Mesenchymal stem cell (in vitro differentiated cells and primary cell): ENCODE measurements at regions not wholly inside any gene's neighbourhood (a gene's known extent, or its start where the extent isn't known, plus 50 kb on each side); places are given as distances from the start of the nearest gene placed in this dataset.

ENCODE experiments used
- DNase-seq: peaks from one replicate; pipeline ENCODE4 v3.0.0-alpha.2; 2013
- H2AFZ ChIP-seq: one replicate; pipeline ENCODE4 v1.6.1; 2013; ENCODE audit warnings: low read depth, mild to moderate bottlenecking, control low read depth, inconsistent platforms, low read length, moderate library complexity
- H2AK5ac ChIP-seq: 2 replicates; pipeline ENCODE4 v1.6.1; 2013; ENCODE audit warnings: low read length, moderate library complexity, mild to moderate bottlenecking, inconsistent platforms; ENCODE audit not compliant: severe bottlenecking
- H2BK120ac ChIP-seq: one replicate; pipeline ENCODE4 v1.6.1; 2013; ENCODE audit warnings: low read depth, mild to moderate bottlenecking, inconsistent platforms, low read length, moderate library complexity
- H2BK12ac ChIP-seq, 2 experiments: one replicate each; pipeline ENCODE4 v1.6.1; 2013; ENCODE audit warnings: inconsistent platforms in 2 of 2, low read length in 2 of 2, mild to moderate bottlenecking in 2 of 2, moderate library complexity in 2 of 2, control low read depth in 1 of 2
- H2BK15ac ChIP-seq: one replicate; pipeline ENCODE4 v1.6.1; 2013; ENCODE audit warnings: mild to moderate bottlenecking, low read depth, inconsistent platforms; ENCODE audit not compliant: poor library complexity, severe bottlenecking
- H2BK5ac ChIP-seq: 2 replicates; pipeline ENCODE4 v1.6.1; 2013; ENCODE audit warnings: low read depth, mild to moderate bottlenecking, low read length, control low read depth, inconsistent platforms; ENCODE audit not compliant: poor library complexity, severe bottlenecking
- H3K14ac ChIP-seq, 2 experiments: one replicate each; pipeline ENCODE4 v1.6.1; 2013; ENCODE audit warnings: inconsistent platforms in 2 of 2, low read length in 2 of 2, control low read depth in 1 of 2, mild to moderate bottlenecking in 1 of 2, moderate library complexity in 1 of 2
- H3K18ac ChIP-seq, 2 experiments: one replicate each; pipeline ENCODE4 v1.6.1; 2013; ENCODE audit warnings: inconsistent platforms in 2 of 2, low read length in 2 of 2, control low read depth in 1 of 2, low read depth in 1 of 2, mild to moderate bottlenecking in 1 of 2
- H3K23ac ChIP-seq, 2 experiments: one replicate each; pipeline ENCODE4 v1.6.1; 2013; ENCODE audit warnings: inconsistent platforms in 2 of 2, low read length in 2 of 2, mild to moderate bottlenecking in 2 of 2, moderate library complexity in 2 of 2, control low read depth in 1 of 2
- H3K27ac ChIP-seq: 2 replicates; pipeline ENCODE4 v1.5.1; 2013; ENCODE audit warnings: mild to moderate bottlenecking, moderate library complexity, low read length, control low read depth, inconsistent platforms; ENCODE audit not compliant: poor library complexity, severe bottlenecking
- H3K27me3 ChIP-seq, 2 experiments: 2 replicates each; pipeline versions ENCODE4 v1.6.1 to v1.7.0; 2013; ENCODE audit warnings: low read length in 2 of 2, mild to moderate bottlenecking in 2 of 2, moderate library complexity in 2 of 2, control low read depth in 1 of 2, inconsistent platforms in 1 of 2; ENCODE audit not compliant: control insufficient read depth in 1 of 2, insufficient read depth in 1 of 2
- H3K36me3 ChIP-seq, 2 experiments: 2 replicates each; pipeline versions ENCODE4 v1.6.1 to v1.7.0; 2013; ENCODE audit warnings: low read length in 2 of 2, control low read depth in 1 of 2, inconsistent platforms in 1 of 2, low read depth in 1 of 2, mild to moderate bottlenecking in 1 of 2; ENCODE audit not compliant: insufficient read depth in 2 of 2, control insufficient read depth in 1 of 2
- H3K4ac ChIP-seq, 2 experiments: one replicate each; pipeline ENCODE4 v1.6.1; 2013; ENCODE audit warnings: inconsistent platforms in 2 of 2, low read length in 2 of 2, mild to moderate bottlenecking in 2 of 2, moderate library complexity in 2 of 2, control low read depth in 1 of 2, low read depth in 1 of 2
- H3K4me1 ChIP-seq: 2 replicates; pipeline ENCODE4 v1.6.1; 2013; ENCODE audit warnings: low read depth, low read length, control low read depth; ENCODE audit not compliant: control insufficient read depth, insufficient read depth
- H3K4me2 ChIP-seq: 2 replicates; pipeline ENCODE4 v1.6.1; 2013; ENCODE audit warnings: low read length, mild to moderate bottlenecking, inconsistent platforms; ENCODE audit not compliant: poor library complexity, severe bottlenecking
- H3K4me3 ChIP-seq, 2 experiments: 2 replicates each; pipeline versions ENCODE4 v1.5.1 to v1.7.0; 2013; ENCODE audit warnings: low read length in 2 of 2, mild to moderate bottlenecking in 2 of 2, control low read depth in 1 of 2, low read depth in 1 of 2; ENCODE audit not compliant: insufficient read depth in 1 of 2
- H3K79me1 ChIP-seq: replicated peaks from 2 replicates; pipeline ENCODE4 v1.6.1; 2013; ENCODE audit warnings: mild to moderate bottlenecking, control low read depth, low read length, inconsistent platforms; ENCODE audit not compliant: poor library complexity, severe bottlenecking
- H3K9ac ChIP-seq: 2 replicates; pipeline ENCODE4 v1.7.0; 2013; ENCODE audit warnings: mild to moderate bottlenecking, low read length, moderate library complexity
- H3K9me3 ChIP-seq: 2 replicates; pipeline ENCODE4 v1.7.0; 2013; ENCODE audit warnings: mild to moderate bottlenecking, low read length; ENCODE audit not compliant: control insufficient read depth
- H4K8ac ChIP-seq: one replicate; pipeline ENCODE4 v1.6.1; 2013; ENCODE audit warnings: inconsistent platforms, mild to moderate bottlenecking, low read length, moderate library complexity
- H4K91ac ChIP-seq: one replicate; pipeline ENCODE4 v1.6.1; 2013; ENCODE audit warnings: mild to moderate bottlenecking, low read length, inconsistent platforms
- WGBS: methylation state at CpG from one replicate; pipeline ENCODE4 v1.1.7; 2013; ENCODE audit warnings: mixed read lengths; 5-methylcytosine and 5-hydroxymethylcytosine counted together

DNA sequence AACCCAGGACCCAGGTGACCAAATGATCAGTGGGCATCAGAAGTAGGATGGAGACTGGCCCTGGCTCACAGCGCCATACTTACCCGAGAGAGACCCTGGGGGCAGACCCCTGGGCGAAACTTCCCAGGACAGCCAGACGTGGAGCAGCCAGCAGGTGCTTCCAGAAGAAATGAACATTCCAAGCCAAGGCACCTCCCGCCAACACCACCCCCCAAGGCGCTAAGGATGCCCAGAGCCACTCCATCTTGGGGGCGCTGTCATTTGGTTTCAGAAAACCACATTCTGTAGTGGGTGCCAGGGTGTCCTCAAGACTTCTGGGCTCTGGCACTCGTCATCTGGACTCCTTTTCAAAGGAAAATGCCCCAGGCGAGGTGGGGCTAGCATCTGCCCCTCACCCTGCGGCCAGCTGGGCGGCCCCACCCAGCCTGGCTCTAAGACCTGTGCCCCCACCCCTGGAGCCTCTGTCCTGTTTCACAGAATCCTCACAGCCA is 98.8 kb downstream of the RIPK4 start:
- H3K14ac ChIP-seq: no peak overlapping the region
- peaks cover 13% of the 10 kb centered on the region for H3K4me1 ChIP-seq
- no peak for DNase-seq
- no peak overlapping the region for H2BK5ac ChIP-seq
- no peak overlapping the region for H3K4me2 ChIP-seq
- peaks cover 0 to 4% of the 10 kb centered on the region in 2 experiments for H3K27me3 ChIP-seq
- no peak overlapping the region for H2AK5ac ChIP-seq
- H3K4me3 ChIP-seq: no peak overlapping the region
- no peak overlapping the region for H2BK120ac ChIP-seq
- H4K91ac ChIP-seq: no peak overlapping the region
- no peak overlapping the region for H2BK12ac ChIP-seq
- H3K79me1 ChIP-seq: no peaks in the 10 kb centered on the region
- H3K9me3 ChIP-seq: no peaks in the 10 kb centered on the region
- no peak overlapping the region for H4K8ac ChIP-seq
- H3K4ac ChIP-seq: no peak overlapping the region
- H3K27ac ChIP-seq: no peak overlapping the region
- no peaks in the 10 kb centered on the region for H3K36me3 ChIP-seq
- H3K23ac ChIP-seq: no peak overlapping the region
- no peak overlapping the region for H3K9ac ChIP-seq
- H2AFZ ChIP-seq: no peak overlapping the region
- no peak overlapping the region for H2BK15ac ChIP-seq
- H3K18ac ChIP-seq: no peak overlapping the region
- 87% methylated on average over 11 of the region's 11 CpGs for WGBS

DNA sequence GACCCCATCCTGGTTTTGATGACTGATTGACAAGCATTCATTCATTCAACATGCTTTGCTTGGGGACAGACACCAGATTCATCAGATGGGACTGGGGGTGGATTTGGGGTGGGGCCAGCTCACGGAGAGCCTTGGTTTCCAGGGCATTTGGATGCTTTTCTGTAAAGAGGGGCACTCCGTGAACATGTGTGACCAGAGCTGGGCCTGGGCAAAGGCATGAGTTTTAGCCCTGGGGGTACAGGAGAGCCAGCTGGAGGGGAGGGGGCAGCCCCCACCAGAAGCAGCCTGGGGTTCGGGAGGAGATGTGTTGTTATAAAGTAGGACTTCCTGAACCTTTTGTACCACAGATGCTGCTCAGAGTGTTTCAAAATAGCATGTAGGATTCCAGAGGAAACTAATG is 99.7 kb downstream of the RIPK4 start:
- peaks cover 11% of the 10 kb centered on the region for H3K4me1 ChIP-seq
- H3K14ac ChIP-seq: no peak overlapping the region
- no peak for DNase-seq
- no peaks in the 10 kb centered on the region for H3K79me1 ChIP-seq
- H3K4me3 ChIP-seq: no peak overlapping the region
- H3K36me3 ChIP-seq: no peaks in the 10 kb centered on the region
- no peak overlapping the region for H3K9ac ChIP-seq
- no peak overlapping the region for H2BK15ac ChIP-seq
- no peak overlapping the region for H3K23ac ChIP-seq
- H2BK12ac ChIP-seq: no peak overlapping the region
- no peak overlapping the region for H2BK120ac ChIP-seq
- no peak overlapping the region for H4K91ac ChIP-seq
- no peak overlapping the region for H3K27ac ChIP-seq
- H3K27me3 ChIP-seq: peaks cover 0 to 2% of the 10 kb centered on the region in 2 experiments
- H2AFZ ChIP-seq: no peak overlapping the region
- no peaks in the 10 kb centered on the region for H3K9me3 ChIP-seq
- WGBS: 70% methylated on average over 3 of the region's 3 CpGs
- no peak overlapping the region for H2AK5ac ChIP-seq
- no peak overlapping the region for H3K4me2 ChIP-seq
- no peak overlapping the region for H3K4ac ChIP-seq
- no peak overlapping the region for H4K8ac ChIP-seq
- H3K18ac ChIP-seq: no peak overlapping the region
- no peak overlapping the region for H2BK5ac ChIP-seq

DNA sequence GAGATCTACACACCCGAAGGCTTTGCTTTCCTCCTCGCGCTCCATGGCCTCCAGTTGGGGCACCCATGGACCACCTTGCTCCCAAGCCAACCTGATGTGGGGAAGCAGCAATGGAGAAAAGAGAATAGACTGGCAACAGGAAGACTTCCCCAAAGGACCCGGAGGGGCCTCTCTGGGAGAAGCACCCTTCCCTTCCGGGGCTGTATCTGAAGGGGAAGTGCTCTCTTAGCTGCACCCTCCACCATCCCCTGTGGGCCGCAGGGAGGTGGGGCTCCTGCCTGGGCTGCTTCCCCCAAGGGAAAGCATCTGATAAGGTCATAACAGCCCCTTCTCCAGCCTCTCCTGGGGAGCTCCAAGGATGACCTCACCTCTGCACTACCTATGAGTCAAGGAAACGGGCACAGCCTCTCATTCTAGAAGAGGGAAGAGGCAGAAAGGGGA is 100.2 kb downstream of the RIPK4 start:
- Histone ChIP-seq H3K9me3 (no peaks in the 10 kb centered on the region), H3K27ac (no peak overlapping the region), H2BK15ac (no peak overlapping the region), H3K79me1 (no peaks in the 10 kb centered on the region), H3K27me3 (peaks cover 0 to 2% of the 10 kb centered on the region in 2 experiments), H3K14ac (no peak overlapping the region), H3K23ac (no peak overlapping the region), H4K91ac (no peak overlapping the region), H3K4me1 (peaks cover 11% of the 10 kb centered on the region), H3K9ac (no peak overlapping the region), H3K36me3 (no peaks in the 10 kb centered on the region), H3K4ac (no peak overlapping the region), H3K4me2 (no peak overlapping the region), H2AK5ac (no peak overlapping the region), H2AFZ (no peak overlapping the region), H2BK120ac (no peak overlapping the region), H4K8ac (no peak overlapping the region), H2BK5ac (no peak overlapping the region), H3K4me3 (no peak overlapping the region), H2BK12ac (no peak overlapping the region), H3K18ac (no peak overlapping the region)
- DNase-seq: no peak
- 97% methylated on average over 6 of the region's 7 CpGs for WGBS

DNA sequence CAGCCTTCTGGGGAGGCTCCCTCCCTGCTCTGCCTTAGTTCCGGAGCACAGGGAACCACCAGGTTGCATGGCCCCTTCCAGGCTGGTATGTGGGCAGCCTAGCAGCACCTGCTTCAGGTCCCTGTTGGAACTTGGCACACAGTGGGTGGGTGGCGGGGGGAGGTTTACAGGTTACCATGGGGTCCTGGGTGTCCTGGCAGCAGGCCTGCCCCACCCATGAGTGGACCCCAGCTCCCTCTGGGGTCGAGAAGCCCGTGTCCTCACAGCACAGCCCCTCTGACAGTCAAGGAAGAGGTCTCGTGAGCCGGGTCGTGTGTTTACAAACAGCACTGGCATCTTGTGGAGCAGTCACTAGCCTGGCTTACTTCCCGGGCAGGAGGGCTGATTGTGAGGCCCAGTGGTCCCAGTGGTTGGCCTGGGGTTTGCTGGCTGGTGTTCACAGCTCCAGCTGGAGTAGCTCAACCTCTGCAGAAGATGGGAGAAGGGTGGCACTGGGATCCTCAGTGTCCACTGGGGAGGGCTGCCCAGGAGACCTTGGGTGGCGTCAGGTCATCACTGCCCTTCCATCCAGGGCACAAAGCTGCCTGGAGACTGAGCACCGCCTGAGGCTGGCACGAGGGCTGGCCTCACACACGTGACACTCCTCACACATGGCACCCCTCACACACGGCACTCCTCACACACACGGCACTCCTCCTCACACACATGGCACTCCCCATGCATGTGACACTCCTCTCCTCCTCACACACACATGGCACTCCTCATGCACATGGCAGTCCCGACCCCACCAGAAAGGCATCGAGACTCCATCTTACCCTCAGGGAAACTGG is 100.9 kb downstream of the RIPK4 start:
- Histone ChIP-seq H3K9me3 (no peaks in the 10 kb centered on the region), H2BK12ac (no peak overlapping the region), H3K18ac (no peak overlapping the region), H3K4me2 (no peak overlapping the region), H3K4me3 (no peak overlapping the region), H3K14ac (peak overlapping the region in 1 of 2 experiments; percentile 3), H4K91ac (no peak overlapping the region), H3K27me3 (peaks cover 0 to 2% of the 10 kb centered on the region in 2 experiments), H2BK120ac (no peak overlapping the region), H3K36me3 (no peaks in the 10 kb centered on the region), H3K4ac (no peak overlapping the region), H4K8ac (no peak overlapping the region), H2BK15ac (no peak overlapping the region), H3K79me1 (no peaks in the 10 kb centered on the region), H3K27ac (no peak overlapping the region), H3K9ac (no peak overlapping the region), H2AFZ (no peak overlapping the region), H2AK5ac (no peak overlapping the region), H2BK5ac (no peak overlapping the region), H3K4me1 (peaks cover 11% of the 10 kb centered on the region), H3K23ac (no peak overlapping the region)
- no peak for DNase-seq
- 75% methylated on average over 16 of the region's 16 CpGs for WGBS
